NCI-H146 treated with DMSO at 0.1 percent for 48 hours (cell line): ENCODE measurements at regions not wholly inside any gene's neighbourhood (a gene's known extent, or its start where the extent isn't known, plus 50 kb on each side); places are given as distances from the start of the nearest gene placed in this dataset.
"Not testable (repeated sequence)": the region's sequence is repeated elsewhere in the genome, so short reads cannot be mapped to it uniquely, and the experiment has no call there.

Source experiments
- DNase-seq: peaks from one replicate; lab custom pipeline; 2025; ENCODE audit not compliant: unreplicated experiment; lab: John Stamatoyannopoulos, UW

DNA sequence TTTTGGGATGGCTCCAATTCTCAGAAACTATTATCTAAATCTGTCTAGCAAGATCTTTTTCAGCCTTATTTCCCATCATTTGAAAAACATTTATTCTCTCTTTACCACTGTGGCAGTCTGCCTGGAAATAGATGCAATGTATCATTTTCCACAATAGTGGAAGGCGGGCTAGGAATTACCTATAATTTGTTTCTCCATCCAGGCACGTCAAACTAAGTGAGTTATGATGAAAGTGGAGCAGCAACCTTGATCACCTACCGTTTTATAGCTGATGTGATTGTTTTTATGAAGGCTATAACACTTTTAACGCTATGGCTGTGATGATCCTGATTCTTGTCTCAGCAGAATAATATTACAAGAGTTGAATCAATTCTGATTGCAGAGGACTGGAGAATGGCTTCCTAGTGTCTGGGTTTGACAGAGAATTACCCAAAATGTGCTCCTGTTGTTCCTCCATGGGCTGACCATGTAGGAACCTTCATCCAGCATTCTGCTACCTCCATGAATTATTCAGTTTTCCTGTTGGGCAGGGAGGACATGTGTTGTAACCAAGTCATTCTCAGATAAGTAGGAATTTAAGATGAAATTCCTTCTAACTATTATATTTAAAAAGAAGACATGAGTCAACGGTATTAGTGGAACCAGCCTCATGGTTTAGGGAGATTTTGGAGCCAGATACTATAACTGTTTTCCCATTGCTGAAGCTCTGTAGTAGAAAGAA, 231.5 kb upstream of the SGO1 start:
- no peak for DNase-seq

DNA sequence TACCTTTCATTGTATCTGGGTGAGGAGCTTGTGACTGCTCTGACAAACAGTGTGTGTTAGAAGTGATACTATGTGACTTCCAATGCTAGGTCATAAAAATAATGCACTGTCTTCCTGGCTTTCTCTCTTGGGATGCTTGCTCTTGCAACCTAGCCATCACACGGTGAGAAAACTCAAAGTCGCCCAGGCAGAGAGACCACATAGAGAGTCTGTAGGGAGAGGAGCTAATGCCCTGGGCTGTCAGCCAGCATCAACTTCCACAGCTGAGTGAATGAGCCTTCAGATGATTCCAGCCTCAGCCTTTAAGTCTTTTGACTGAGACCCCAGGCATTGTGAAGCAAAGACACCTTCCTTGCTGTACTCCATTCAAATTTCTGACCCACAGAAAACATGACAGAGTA, 220.6 kb upstream of the SGO1 start:
- no peak for DNase-seq

DNA sequence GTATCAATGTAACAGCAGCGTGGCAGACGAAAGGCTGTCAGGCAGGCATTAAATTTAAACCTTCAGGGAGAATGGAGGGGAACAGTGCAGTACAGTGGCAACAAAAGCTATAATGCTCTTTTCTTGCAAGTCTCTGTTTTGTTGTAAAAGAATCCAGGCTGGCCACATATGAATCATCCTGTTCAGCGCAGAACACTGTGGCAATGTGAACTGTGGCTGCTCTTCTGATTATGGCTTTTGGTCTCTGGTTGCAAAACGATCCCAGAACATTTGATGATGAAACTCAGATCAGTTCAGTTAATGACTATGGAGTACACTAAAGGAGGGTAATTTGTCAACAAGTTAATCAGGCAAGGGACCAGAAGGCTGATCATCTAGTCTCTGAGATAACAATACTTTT, 219.7 kb upstream of the SGO1 start:
- no peak for DNase-seq

DNA sequence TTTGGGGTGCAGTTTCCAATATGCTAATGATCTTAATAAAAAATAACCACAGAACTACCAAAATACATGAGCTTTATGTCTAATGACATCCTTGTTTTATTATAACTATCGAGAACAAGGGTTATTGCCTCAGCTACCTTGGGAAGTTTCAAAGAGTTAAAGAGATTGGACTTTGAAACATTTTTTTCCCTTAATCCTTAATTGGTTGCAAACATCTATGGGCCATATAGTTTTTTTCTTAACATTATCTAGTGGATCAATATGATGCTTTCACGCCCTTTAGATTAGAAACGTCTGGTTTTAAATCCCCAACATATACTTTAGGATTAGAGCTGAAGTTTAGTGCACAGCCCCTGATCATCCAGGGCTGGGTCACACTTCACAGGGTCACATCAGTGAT, 219.2 kb upstream of the SGO1 start:
- no peak for DNase-seq

DNA sequence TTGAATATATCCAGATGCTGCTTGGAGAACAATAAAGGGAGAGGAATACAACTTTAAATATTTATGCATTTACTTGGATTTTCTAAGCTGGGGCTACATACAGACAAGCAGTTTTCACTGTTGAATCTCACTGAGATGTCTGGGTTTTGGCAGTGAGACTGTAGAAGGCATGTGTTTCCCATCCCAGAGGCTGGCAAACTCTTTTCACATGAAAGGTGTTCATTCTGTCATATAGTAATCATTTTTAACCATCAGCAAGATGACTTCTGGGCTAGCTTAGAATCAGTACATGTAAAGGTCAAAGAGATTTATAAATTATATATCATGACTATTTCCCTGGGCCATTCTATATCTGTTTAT, 218.7 kb upstream of the SGO1 start:
- no peak for DNase-seq

DNA sequence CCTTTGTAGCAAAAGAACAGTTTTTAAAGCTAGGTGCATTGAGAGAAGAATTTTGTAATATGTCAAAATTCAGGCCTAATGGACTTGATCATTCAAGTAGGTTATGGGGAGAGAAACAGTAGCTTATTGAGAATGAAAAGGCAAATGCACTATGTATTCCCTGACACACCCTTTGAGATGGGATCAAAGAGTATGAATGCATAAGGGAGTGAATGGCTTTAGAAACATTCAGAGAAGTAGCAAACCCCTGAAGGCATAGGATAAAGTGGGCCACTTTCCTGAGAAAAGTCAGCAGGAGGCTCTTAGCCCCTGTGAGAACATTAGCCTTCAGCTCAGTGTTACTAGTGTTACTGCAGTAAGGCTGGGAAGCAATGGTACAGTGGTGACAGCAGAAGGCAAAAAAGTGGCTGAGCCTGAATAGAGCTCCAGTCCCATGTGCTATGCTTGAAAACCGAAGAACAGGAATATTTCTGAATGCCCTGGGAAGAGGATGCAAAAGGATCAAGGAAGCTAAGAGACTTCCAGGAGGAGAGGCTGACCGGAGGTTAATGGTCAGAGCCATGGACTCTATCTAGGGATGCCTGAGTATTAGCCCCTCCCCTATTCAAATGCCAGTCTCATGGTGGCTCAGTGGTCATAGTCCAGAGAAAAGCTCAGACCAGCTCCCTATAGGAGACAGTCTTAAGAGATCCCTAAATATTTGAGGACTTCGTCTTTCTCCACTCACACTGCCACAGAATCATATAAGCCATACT, 218.2 kb upstream of the SGO1 start:
- no peak for DNase-seq

DNA sequence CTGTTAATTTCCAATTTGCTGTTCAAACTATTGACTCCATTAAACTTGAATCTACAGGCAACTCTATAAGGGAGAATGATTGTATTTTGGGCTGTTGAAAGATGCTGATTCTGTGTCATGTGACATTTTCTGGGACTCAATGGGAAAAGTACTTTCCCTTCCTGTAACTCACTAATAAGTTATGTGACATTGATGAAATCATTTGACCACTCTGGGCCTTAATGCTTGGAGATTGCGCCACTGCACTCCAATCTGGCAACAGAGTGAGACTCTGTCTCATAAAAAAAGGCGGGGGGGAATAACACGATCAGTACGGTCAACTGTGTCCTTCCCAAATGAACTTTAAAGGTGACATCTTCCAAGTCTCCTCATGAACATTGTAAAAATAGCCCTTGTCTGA, 215.2 kb upstream of the SGO1 start:
- DNase-seq, result no peak

DNA sequence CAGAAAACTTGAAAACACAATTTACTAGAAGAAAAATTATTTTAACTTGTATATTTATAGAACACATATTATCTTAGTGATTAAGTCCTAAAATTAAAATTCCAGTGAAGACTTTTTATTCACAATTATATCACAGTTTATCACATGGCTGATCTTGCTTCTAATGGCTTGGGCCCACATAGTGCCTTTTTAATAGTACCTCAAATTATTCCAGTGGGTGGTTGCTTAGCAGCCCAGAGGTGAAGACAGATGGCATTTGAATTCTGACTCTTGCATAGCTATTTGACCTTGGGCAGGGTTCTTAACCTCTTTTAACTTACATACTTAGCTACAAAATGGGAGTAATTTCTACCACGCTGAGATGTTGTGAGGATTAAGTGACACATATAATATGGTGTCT, 214.7 kb upstream of the SGO1 start:
- no peak for DNase-seq

DNA sequence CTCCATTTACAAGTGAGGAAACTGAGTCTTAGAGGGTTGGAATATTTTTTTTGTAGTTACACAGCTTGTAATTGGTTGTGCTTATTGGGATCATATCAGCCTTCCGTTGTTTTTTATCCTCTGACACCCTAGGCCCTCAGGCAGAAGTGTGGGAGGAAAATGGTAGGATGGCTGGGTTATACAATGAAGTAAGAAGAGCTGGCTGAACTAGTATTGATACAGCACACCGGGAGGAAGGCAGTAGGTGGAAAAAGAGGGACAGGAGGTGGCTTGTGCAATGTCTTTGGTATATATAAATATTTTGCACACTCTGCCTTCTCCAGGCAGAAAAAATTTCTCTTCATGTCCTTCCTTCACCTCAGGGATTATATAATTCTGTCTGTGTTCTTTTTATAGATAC, 214.3 kb upstream of the SGO1 start:
- DNase-seq, result no peak

DNA sequence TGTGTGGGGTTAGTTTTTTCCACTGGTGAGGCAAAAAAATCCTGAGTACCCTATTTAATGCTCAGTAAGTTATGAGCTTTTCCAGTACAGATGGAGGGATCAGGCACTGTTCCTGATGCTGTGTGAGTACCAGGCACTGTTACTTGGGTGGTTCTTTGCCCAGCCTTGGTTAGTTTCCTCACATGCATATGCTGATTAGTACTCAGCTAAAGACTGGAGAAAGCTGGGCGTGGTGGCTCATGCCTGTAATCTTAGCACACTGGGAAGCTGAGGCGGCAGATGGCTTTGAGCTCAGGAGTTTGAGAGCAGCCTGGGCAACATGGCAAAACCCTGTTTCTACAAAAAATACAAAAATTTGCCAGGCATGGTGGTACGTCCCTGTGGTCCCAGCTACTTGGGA, 210.3 kb upstream of the SGO1 start:
- DNase-seq, result no peak

DNA sequence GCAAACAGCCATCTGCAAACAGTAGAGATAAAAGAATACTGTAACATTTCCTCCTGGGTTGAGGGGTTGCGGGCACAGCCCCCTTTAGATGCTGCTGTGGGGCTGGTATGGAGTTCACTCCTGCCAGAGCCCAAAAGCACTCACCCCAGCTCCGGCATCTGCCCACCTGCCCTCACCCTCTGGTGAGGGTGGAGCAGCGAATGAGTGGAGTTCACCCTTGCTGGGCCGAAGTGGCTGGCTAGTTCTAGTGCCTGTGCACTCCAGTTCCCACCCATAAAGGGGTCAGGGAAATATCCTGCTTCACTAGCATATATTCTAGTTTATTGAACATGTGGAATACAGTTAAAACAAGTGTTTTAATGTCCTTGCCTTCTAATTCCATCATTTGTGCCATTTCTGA, 209.7 kb upstream of the SGO1 start:
- DNase-seq, result no peak

DNA sequence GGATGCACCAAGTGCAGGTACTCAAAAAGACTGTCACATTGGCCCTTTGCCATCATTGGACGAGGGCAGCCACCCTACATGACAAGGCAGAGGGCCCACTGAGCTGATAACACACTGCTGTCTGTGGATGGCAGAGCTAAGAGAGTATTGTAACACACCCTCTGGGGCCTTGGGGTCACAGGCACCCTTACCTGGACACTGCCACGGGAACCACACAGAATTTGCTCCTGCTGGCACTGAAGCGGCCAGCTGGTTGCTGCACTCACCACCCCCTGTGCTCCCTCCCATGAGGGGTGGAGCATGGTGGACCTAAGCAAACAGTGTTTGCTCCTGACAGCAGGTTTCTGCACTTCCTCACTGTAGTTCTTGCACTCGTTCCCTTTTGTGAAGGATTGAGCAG, 208.2 kb upstream of the SGO1 start:
- DNase-seq, result no peak

DNA sequence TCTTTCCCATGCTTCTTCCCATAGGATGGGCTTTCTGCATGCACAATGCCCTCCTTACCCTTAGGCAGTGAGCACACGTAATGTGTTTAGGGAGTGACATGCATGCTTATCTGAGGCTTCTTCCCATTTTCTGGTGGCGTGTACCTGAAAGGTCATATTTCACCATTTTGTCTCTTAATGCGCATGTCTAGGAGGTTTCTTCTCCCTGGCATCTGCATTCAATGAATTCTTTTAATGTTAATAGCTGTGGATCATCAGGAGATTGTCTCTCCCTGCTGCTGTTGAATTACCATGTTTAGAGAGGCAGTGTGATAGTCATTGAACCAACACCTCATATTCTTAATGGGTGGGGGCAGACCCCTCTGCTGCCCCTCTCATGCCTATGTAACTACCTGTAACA, 205.6 kb upstream of the SGO1 start:
- no peak for DNase-seq

DNA sequence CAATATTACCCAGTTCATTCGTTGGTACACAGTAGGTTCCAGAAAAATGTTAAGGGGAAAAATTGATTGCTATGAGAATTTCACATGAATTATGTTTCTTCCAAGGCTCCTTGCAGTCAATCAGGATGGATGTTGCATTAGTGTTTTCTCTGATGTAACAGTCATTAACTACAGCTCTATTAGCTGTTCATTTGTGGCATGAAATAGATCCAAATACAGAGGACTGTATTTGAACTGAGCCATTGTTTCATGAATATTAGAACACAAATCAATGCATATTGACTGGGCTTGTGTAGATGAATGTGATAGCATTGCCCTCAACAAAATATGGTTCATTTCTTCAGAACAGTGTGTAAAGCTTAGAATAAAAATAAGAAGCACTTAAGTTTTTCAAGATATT, 203.0 kb upstream of the SGO1 start:
- no peak for DNase-seq

DNA sequence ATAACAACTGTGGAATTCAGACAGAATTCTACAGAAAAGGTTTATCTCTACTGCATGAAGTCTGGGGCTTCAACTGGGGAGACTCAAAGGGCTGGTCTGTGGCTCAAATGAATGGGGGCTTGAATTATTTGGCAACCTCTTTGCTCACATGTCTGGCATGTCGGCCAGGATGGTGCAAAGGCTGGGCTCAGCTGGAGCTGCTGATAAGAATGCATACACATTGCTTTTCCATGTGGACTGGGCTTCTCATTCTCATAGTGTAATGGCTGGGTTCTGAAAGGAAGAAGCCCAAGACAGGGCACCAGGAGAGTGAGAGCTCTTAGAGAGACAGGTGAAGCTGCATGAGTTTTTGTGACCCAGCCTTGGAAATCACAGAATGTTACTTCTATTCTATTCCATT, 194.3 kb upstream of the SGO1 start:
- no peak for DNase-seq

DNA sequence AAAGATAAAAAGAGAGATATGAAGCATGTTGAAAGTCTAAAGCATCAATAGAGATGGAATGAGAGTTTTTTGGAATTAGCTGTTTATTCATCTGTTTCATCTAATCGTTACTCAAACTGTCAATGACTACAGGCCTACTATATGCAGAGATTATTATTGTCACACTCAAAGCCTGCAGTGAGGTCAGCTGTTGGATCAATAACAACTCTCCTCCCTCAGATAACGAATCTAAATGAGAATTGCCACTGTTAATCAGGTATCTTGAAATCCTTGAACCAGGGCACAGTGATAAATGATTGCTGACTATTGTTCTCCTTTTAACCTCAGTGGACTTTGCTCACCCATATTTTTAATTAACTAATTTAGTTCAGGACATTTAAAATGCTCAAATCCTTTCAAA, 192.3 kb upstream of the SGO1 start:
- DNase-seq, result no peak

DNA sequence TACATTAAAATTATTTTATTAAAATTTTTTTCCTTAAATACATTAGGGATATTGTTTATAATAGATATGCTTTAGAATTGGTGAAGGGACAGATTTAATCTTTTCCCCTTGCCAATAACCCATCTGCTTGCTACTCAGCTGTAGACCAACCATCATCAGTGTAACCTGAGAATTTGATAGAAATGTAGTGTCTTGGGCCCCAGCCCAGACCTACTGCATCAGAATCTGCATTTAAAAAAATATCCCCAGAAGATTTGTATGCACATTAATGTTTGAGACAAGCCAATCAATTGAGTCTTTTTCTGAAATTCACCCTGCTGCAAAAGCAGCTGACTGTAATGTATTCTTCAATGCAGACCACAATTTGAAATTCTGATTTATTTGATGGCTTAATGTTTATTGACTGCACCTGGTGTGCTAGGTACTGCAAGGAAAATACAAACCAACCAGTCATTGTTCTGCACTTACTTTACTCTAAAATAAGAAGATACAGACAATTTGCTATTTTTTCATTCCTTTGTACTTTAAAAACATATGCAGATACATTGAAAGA, 190.7 kb upstream of the SGO1 start:
- no peak for DNase-seq

DNA sequence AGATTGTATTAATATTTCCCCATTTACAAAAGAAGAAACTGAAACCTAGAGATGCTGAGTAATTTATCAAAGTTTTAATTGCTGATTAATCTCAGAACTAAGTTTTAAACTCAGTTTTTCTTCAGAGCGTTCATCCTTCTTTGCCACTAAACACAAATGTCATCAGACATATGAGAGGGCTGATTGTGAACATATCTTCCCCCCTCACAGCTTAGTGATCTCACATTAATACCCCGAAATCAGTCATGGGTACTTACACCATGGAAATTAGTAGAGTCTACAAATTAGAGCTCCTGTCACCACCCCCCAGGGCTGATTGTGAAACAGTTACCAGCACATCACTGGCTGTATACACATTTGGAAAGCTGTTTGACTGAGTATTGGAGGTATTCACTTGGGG, 189.3 kb upstream of the SGO1 start:
- DNase-seq, result no peak

DNA sequence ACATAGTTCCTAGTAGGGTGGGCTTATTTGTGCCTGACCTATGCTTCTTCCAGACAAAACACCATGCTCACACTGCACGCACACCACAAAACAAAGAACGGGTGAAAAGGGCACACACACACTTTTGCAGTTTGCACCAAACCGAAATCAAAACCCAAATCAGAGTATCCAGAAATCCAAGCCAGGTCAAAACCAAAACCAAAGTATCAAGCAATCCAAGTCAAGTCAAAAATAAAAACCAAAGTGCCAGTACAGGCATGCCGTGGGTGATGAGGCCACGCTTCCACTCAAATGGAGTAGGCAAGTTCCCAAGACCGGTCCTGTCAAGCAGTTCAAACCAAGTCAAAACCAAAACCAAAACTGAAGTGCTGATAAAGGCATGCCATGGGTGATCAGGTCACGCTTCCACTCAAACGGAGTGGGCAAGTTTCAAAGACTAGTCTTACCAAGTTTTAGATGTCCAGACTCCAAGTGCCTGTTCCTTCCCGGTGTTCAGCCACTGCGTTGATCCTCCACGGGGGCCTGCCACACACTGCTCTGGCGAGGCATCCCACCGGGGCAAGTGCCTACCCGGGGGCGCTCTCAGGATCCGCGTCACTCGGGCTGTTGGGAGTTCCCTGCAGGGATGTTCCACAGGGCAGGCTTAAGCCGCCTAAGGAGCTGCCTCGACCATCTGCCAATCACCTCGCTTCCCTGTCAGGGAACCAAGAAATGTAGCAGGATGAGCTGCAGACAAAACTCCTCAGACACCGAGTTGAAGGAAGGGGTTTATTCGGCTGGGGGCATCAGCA, 184.5 kb upstream of the SGO1 start:
- not testable (repeated sequence) for DNase-seq

DNA sequence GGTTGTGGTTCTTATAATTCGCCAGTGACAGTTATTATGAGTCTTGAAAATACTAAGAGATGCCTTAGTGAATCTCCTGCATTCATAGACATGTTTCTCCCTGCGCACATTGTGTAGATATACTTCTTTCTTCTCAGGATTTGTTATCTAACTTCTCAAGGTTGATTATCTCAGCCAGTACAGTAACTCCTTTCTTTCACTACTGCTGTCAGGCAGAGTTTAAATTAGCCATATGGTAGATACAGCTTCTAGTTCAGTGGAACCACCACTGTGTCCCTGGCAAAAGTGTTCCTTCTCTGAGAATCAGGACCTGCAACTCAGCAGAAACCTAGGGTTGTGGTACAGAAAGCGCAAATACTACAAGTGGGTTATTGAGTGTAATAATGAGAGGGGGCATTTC, 175.0 kb upstream of the SGO1 start:
- DNase-seq, result no peak

DNA sequence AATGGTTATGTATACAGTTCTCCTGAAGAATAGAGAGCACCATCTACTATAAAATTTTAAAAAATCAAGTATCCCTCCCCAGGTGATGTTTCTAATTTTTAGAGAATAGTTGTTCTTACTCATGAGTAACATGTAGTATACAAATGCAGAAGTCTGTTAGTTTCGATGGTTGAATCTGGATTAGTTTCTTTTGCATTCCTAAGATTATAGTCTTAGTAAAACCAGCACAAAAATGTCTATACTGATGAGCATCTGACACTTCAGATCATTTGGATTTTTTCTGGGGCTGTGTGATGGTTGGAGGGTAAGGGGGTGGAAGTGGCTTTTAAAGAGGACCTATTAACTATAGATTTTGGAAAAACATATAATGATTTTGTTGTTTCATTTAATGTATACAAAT, 167.3 kb upstream of the SGO1 start:
- DNase-seq, result no peak
